HUES6 (cell line): ENCODE measurements at regions not wholly inside any gene's neighbourhood (a gene's known extent, or its start where the extent isn't known, plus 50 kb on each side); places are given as distances from the start of the nearest gene placed in this dataset.
"Not testable (repeated sequence)": the region's sequence is repeated elsewhere in the genome, so short reads cannot be mapped to it uniquely, and the experiment has no call there.

Source experiments
- H3K27ac ChIP-seq: 2 replicates; pipeline ENCODE4 v1.7.0; 2013; ENCODE audit warnings: low read depth, mild to moderate bottlenecking, low read length, inconsistent platforms
- H3K27me3 ChIP-seq: 2 replicates; pipeline ENCODE4 v1.6.1; 2013; ENCODE audit warnings: low read length; ENCODE audit not compliant: control insufficient read depth, insufficient read depth
- H3K36me3 ChIP-seq: 2 replicates; pipeline ENCODE4 v1.6.1; 2013; ENCODE audit warnings: low read length; ENCODE audit not compliant: control insufficient read depth, insufficient read depth
- H3K4me1 ChIP-seq: 2 replicates; pipeline ENCODE4 v1.6.1; 2013; ENCODE audit warnings: low read length; ENCODE audit not compliant: control insufficient read depth, insufficient read depth
- H3K4me3 ChIP-seq: 2 replicates; pipeline ENCODE4 v1.5.1; 2013; ENCODE audit warnings: low read depth, low read length
- H3K9ac ChIP-seq: one replicate; pipeline ENCODE4 v1.6.1; 2013; ENCODE audit warnings: mild to moderate bottlenecking, low read length
- H3K9me3 ChIP-seq: 2 replicates; pipeline ENCODE4 v1.6.1; 2013; ENCODE audit warnings: low read depth, low read length; ENCODE audit not compliant: control insufficient read depth, insufficient read depth

DNA sequence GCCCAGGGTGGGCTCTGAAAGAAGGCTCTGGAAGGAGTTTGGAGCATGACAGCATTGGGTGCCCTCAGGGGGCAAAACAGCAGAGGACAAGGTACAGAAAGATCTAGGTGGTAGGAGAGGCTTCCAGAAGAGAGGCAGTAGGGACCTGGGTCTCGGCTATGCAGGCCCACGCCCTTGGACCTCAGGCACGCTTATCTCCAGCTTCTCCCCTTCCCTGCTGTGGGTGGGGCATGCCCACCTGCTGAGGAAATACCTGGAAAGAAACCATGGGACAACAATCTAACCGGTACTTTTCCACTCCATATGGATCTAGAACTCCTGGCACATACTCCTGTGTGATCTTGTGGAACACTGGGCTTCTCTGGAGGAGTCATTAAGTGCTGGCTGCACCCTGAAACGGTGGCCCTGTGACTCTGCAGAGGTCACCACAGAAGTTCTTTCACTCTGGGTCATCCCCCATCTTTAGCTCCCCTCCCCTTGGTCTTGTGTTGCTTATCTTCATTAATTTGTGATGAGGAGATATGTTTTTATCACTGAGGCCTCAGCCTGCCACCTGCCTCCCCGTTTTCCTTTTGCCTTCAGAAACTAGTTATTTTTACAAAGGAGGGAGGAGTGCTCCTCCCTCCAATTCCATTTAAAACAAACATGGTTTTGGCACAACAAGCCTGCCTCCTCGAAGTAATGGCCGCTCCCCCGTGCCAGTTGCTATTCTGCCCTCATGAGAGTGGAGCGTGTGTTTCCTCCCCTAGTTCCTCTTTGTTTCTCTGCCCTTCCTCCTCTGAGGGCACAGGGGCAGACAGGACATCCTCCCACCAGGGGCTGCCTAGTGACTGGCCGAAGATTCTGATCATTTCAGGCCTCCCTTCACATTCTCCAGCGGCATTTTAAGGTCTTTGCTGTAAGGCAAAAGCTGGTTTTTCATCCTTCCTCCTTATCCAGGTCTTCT lies 78.0 kb upstream of the ATP5PO start:
- no peaks in the 10 kb centered on the region for H3K27me3 ChIP-seq
- H3K27ac ChIP-seq = no peak overlapping the region
- no peaks in the 10 kb centered on the region for H3K36me3 ChIP-seq
- H3K9me3 ChIP-seq = no peaks in the 10 kb centered on the region; the same call in 1 of the 2 replicates
- H3K9ac ChIP-seq = no peak overlapping the region
- no peaks in the 10 kb centered on the region for H3K4me1 ChIP-seq
- no peak overlapping the region for H3K4me3 ChIP-seq

DNA sequence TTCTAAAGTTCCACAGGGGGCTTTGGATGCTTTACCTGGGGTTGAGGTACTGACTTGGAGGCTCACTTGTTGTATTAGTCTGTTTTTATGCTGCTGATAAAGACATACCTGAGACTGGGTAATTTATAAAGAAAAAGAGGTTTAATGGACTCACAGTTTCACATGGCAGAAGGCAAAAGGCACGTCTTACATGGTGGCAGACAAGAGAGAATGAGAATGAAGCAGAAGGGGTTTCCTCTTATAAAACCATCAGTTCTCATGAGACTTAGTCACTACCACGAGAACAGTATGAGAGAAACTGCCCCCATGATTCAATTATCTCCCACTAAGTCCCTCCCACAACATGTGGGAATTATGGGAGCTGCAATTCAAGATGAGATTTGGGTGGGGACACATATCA lies 76.8 kb upstream of the ATP5PO start:
- not testable (repeated sequence) for H3K9ac ChIP-seq, H3K27me3 ChIP-seq, H3K36me3 ChIP-seq, H3K4me3 ChIP-seq, H3K9me3 ChIP-seq, H3K4me1 ChIP-seq, H3K27ac ChIP-seq

DNA sequence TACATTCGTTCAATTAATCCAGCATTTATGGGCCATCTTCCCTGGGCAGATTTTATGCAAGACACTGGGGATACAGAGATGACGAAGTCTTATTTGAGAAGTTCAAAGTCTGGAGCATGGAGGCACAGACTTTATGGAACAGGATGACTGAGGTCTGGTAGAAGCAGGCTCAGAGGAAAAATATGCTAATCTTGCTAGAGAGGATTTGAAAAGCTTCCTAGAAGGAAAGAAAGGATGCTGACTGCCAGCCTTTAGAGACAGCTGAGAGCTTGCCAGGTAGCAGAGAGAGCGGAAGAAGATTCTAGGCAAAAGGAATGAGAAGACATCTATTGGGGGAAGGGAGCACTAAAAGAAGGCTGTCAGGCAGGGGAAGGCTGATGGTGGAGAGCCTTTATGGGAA lies 75.5 kb upstream of the ATP5PO start:
- Histone ChIP-seq H3K4me1 (0 out of 2 replicates have a peak, but pooled peaks cover 8% of the 10 kb centered on the region), H3K9me3 (no peaks in the 10 kb centered on the region), H3K9ac (no peak overlapping the region), H3K36me3 (no peaks in the 10 kb centered on the region), H3K27ac (no peak overlapping the region), H3K4me3 (no peak overlapping the region), H3K27me3 (no peaks in the 10 kb centered on the region)

DNA sequence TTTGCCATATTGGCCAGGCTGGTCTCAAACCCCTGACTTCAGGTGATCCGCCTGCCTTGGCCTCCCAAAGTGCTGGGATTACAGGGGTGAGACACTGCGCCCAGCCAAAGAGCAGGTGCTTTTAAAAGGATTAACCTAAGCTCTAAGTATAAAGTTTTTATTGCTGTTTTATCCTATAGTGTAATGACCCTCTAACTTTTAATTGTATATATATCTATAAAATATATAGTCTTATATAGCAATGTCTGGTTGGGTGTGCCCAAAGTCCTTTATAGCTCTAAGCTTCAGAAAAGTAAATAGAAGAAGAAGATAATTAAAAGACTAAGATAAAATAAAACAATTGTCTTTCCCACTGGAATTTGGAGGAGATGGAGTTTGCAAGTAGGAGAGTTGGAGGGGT lies 73.8 kb upstream of the ATP5PO start:
- no peaks in the 10 kb centered on the region for H3K27me3 ChIP-seq

DNA sequence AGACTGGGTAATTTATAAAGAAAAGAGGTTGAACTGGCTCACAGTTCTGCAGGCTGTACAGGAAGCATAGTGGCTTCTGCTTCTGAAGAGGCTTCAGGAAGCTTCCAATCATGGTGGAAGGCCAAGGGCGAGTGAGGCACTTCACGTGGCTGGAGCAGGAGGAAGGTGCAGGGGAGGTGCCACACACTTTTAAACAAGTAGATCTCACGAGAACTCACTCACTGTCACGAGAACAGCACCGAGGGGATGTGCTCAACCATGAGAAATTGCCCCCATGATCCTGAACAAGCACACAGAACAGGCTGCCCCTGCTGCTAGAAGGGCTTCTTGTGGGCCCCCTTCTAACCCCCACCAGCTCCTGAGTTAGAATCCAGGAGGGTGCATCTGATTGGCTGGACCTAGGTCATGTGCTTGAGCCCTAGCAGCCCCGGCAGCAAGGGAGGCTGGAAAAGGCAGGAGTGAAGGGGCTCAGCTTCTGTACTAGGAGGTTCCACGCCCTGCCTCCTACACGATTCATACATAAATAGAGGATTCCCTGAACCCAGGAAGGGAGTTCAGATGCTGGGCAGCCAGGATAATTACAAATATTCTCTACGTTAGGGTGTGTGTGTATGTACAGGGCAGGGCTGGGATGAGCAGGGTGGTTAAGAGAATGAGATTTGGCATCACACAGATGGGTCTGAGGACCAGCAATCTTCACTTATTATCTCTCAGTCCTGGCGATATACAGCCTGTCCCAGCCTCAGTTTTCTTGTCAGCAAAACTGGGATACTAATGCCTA lies 72.8 kb upstream of the ATP5PO start:
- Histone ChIP-seq H3K9ac (no peak overlapping the region), H3K4me3 (no peak overlapping the region), H3K4me1 (peaks cover 13% of the 10 kb centered on the region; the same call in 1 of the 2 replicates), H3K27ac (no peak overlapping the region), H3K36me3 (no peaks in the 10 kb centered on the region), H3K27me3 (no peaks in the 10 kb centered on the region), H3K9me3 (no peaks in the 10 kb centered on the region)

More for the DNA sequence above, 73.8 kb upstream of the ATP5PO start:
- Histone ChIP-seq H3K9ac (no peak overlapping the region), H3K27ac (no peak overlapping the region), H3K4me1 (peaks cover 13% of the 10 kb centered on the region; the same call in 1 of the 2 replicates), H3K4me3 (no peak overlapping the region), H3K9me3 (no peaks in the 10 kb centered on the region), H3K36me3 (no peaks in the 10 kb centered on the region)

DNA sequence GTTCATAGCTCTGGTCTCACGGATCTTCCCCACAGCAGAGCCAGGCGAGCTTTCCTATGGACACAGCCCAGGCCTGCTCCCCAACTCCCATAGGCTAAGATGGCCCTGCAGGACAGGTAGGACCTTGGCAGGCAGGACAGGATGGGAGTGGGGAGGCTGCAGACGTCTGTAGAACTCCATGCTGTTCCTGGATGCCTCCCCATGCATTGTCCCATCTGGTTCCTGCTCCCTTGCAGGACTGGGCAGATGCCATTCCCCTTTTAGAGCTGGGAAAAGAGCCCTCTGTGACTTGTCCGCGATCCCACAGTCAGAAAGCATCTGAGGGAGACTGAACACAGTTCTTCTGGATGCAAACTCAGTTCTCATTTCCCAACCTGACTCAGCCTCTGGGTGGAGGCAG lies 71.9 kb upstream of the ATP5PO start:
- Histone ChIP-seq H3K27me3 (no peaks in the 10 kb centered on the region), H3K27ac (no peak overlapping the region), H3K36me3 (no peaks in the 10 kb centered on the region), H3K4me3 (no peak overlapping the region), H3K4me1 (peaks cover 13% of the 10 kb centered on the region; the same call in 1 of the 2 replicates), H3K9me3 (no peaks in the 10 kb centered on the region), H3K9ac (no peak overlapping the region)

DNA sequence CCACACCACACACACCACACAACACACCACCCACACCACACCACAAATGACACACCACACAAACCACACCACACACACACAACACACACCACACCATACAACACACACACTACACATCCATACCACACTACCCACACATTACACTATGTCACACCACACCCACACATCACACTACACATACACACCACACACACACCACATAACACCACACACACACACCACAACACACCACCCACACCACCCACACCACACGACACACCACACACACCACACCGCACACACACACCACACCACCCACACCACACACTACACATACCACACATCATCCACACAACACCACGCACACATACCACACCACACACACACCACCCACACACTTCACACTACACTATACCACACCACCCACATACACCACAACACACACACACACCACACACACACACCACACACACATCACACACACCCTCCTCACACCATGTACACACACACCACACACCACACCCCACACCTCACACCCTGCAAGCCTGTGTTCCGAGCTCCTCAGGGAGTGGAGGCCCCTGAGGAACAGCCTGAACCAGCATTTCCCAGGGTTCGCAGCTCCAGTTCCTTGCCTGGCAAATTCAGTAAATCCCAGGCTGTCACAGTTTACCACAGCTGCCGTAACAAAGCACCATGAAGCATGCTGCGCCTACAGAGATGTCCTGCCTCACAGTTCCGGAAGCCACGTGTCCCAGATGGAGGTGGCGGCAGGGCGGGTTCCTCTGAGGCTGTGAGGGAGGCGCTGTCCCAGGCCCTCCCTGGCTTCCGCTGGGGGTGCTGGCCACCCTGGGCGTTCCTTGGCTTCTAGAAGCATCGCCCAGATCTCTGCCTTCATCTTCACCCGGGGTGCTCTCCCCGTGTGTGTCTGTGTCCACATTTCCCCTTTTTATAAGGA lies 69.8 kb upstream of the ATP5PO start:
- Histone ChIP-seq H3K4me1 (peaks cover 13% of the 10 kb centered on the region; the same call in 1 of the 2 replicates), H3K27me3 (no peaks in the 10 kb centered on the region), H3K9ac (no peak overlapping the region), H3K36me3 (no peaks in the 10 kb centered on the region), H3K9me3 (no peaks in the 10 kb centered on the region), H3K27ac (no peak overlapping the region), H3K4me3 (no peak overlapping the region)

DNA sequence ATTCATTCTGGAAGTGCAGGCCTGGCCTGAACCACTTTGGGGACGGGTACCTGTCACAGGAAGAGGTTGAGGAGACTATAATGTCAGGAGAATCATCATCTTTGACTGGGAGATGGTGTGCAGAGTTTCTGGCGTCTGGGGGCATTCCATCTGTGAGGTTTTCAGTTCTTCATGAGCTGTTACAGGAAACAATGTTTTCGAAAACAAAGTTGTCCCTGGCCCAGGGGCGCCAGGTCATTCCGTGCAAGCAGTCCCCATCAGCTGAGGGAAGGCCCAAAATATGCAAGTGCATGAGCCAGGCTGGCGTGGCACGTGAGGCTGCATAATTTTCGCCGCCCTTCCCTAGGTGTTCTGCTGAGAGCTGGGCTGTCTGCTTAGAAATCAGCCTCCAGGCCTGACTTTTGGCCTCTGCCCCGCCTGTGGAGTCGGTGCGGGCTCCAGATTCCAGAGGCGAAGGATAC lies 68.4 kb upstream of the ATP5PO start:
- Histone ChIP-seq H3K36me3 (no peaks in the 10 kb centered on the region), H3K4me1 (peaks cover 13% of the 10 kb centered on the region; the same call in 1 of the 2 replicates), H3K27ac (no peak overlapping the region), H3K27me3 (no peaks in the 10 kb centered on the region), H3K4me3 (no peak overlapping the region), H3K9me3 (no peaks in the 10 kb centered on the region), H3K9ac (no peak overlapping the region)

DNA sequence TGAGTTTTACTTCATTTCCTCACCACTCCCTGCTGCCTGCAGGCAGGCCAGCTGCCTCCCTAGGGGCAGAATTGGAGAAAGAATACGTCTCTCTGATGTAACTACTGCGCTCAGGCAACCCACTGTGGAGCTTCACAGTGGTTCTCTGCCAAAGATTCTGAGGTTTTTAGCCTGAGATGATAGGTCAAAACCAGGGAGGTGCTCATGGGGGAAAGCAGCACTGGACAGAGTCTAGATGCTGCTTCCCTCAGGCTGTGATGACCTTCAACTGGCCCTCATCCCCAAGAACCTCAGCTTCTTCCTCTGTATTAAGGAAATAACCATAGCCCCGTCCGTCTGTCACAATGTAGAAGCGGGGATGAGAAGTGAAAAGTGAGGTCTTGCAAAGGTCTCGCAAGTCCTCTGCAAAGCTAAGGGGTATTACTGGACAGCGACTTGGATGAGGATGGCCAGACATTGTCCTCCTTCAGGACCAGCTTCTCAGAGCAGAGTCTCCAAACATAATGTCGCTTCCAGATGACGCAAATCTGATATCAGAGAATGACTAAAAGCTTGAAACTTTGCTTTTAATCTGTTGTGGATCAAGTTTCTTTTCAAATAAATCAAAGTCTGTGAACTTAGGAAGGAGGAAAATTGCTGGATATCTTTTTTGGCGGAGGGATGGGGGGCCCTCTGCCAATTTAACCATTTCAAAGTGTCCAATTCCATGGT lies 65.9 kb upstream of the ATP5PO start:
- Histone ChIP-seq H3K27ac (no peak overlapping the region), H3K4me3 (no peak overlapping the region), H3K27me3 (no peaks in the 10 kb centered on the region), H3K9me3 (no peaks in the 10 kb centered on the region), H3K9ac (no peak overlapping the region), H3K36me3 (no peaks in the 10 kb centered on the region), H3K4me1 (peaks cover 16% of the 10 kb centered on the region; the same call in 1 of the 2 replicates)
